ENCODE measurements at regions not wholly inside any gene's neighbourhood (a gene's known extent, or its start where the extent isn't known, plus 50 kb on each side); places are given as distances from the start of the nearest gene placed in this dataset.
"Not testable (repeated sequence)": the region's sequence is repeated elsewhere in the genome, so short reads cannot be mapped to it uniquely, and the experiment has no call there.

DNA sequence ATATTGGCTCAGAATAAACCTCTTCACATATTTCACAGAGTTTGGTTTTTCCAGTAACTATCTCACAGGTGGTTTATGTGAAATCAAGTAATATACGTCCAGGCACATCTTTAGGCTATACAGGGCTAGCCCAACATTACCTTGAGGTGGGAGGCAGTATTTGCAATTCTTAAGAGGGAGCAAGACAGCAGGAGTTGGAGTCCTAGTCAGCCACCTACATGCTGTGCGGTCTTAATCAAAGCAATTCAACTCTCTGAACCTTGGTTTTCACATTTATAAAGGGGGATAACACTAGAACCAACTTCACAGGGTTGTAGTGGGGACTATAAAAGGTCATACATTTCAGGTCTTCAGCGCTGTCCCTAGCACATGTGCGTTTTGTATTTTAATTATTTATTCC is 73.5 kb upstream of the FICD start:
- Mint-ChIP-seq H3K27ac (no peak overlapping the region), H3K4me1 (ENCODE audit: low read depth in 2 of 2) (no peaks in the 10 kb centered on the region), H3K9me3 (no peaks in the 10 kb centered on the region), H3K4me3 (no peak overlapping the region), H3K36me3 (ENCODE audit: insufficient read depth) (peaks cover 3% of the 10 kb centered on the region), H3K27me3 (peaks cover 28 to 74% of the 10 kb centered on the region in 2 donors)
- DNase-seq (no peak), ATAC-seq (replicated peaks) (no peak)

GRCh38 chr12:108440736-108441135 is 74.3 kb upstream of the FICD start:
- Mint-ChIP-seq H3K9me3 (no peaks in the 10 kb centered on the region), H3K27me3 (peaks cover 30 to 68% of the 10 kb centered on the region in 2 donors), H3K27ac (no peak overlapping the region), H3K4me1 (ENCODE audit: low read depth in 2 of 2) (no peaks in the 10 kb centered on the region), H3K4me3 (no peak overlapping the region), H3K36me3 (ENCODE audit: insufficient read depth) (peaks cover 3% of the 10 kb centered on the region)
- no peak for DNase-seq
- no peak for ATAC-seq (replicated peaks)

- no peak for ATAC-seq (replicated peaks)
- H3K36me3 Mint-ChIP-seq (ENCODE audit: insufficient read depth) = no peaks in the 10 kb centered on the region
- H3K4me1 Mint-ChIP-seq (ENCODE audit: low read depth in 2 of 2) = no peaks in the 10 kb centered on the region
- peaks cover 19 to 55% of the 10 kb centered on the region in 2 donors for H3K27me3 Mint-ChIP-seq
- DNase-seq = no peak
- no peak overlapping the region for H3K27ac Mint-ChIP-seq
- H3K4me3 Mint-ChIP-seq = no peak overlapping the region
- H3K9me3 Mint-ChIP-seq = no peaks in the 10 kb centered on the region
Observed at GRCh38 chr12:108438667-108439066, 76.4 kb upstream of the FICD start.

- Mint-ChIP-seq H3K4me1 (ENCODE audit: low read depth in 2 of 2) (no peaks in the 10 kb centered on the region), H3K36me3 (ENCODE audit: insufficient read depth) (no peaks in the 10 kb centered on the region), H3K27ac (no peak overlapping the region), H3K27me3 (peaks cover 4 to 31% of the 10 kb centered on the region in 2 donors), H3K9me3 (no peaks in the 10 kb centered on the region), H3K4me3 (no peak overlapping the region)
- DNase-seq (no peak), ATAC-seq (replicated peaks) (no peak)
Observed at GRCh38 chr12:108432423-108433121, 82.5 kb upstream of the FICD start.

- DNase-seq (no peak), ATAC-seq (replicated peaks) (no peak)
- no peaks in the 10 kb centered on the region for H3K4me1 Mint-ChIP-seq (ENCODE audit: low read depth in 2 of 2)
- H3K4me3 Mint-ChIP-seq = no peak overlapping the region
- H3K9me3 Mint-ChIP-seq = no peaks in the 10 kb centered on the region
- no peaks in the 10 kb centered on the region for H3K36me3 Mint-ChIP-seq (ENCODE audit: insufficient read depth)
- peaks cover 15 to 42% of the 10 kb centered on the region in 2 donors for H3K27me3 Mint-ChIP-seq
- no peak overlapping the region for H3K27ac Mint-ChIP-seq
Observed at GRCh38 chr12:108430926-108431325, 84.2 kb upstream of the FICD start.

DNA sequence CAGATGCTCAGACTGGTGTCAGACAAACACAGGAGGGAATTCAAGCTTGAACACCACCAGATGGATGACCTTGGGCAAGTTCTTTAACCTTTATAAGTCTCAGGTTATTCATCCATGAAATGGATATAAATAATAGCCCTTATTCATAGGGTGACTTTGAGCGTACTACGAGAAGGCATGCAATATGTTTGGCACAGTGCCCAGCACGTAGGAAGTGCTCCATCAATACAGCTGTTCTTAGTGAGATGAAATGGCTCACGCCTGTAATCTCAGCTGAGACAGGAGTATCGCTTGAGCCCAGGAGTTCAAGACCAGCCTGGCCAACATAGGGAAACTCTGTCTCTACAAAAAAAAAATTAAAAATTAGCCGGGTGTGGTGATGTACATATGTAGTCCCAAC is 84.8 kb upstream of the FICD start:
- H3K36me3 Mint-ChIP-seq (ENCODE audit: insufficient read depth) = no peaks in the 10 kb centered on the region
- H3K27me3 Mint-ChIP-seq = peaks cover 20 to 47% of the 10 kb centered on the region in 2 donors
- no peaks in the 10 kb centered on the region for H3K4me1 Mint-ChIP-seq (ENCODE audit: low read depth in 2 of 2)
- ATAC-seq (replicated peaks) (no peak), DNase-seq (no peak)
- no peak overlapping the region for H3K4me3 Mint-ChIP-seq
- H3K27ac Mint-ChIP-seq = no peak overlapping the region
- H3K9me3 Mint-ChIP-seq = no peaks in the 10 kb centered on the region

DNA sequence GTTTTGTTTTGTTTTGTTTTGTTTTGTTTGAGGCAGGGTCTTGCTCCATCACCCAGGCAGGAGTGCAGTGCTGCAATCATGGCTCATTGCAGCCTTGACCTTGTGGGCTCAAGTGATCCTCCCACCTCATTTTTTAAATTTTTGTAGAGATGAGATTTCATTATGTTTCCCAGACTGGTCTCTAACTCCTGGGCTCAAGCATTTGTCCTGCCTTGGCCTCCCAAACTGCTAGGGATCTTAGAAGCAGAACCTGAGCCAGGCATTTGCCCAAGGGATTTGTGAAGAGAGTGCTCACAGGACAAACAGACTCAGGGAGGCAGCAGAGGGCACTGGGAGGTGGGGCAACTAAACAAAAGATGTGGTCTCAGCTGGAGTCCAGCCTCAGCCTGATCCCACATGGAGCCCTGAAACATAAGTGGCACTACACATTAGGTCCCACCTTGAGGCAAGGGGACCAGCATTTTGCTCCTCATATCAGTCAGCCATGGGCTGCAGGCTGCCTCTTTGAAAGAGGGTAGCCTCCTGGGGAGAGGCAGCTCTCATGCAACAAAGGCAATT is 86.2 kb upstream of the CMKLR1 start:
- Mint-ChIP-seq H3K27ac (no peak overlapping the region), H3K27me3 (peaks cover 34 to 53% of the 10 kb centered on the region in 2 donors), H3K4me3 (no peak overlapping the region), H3K9me3 (no peaks in the 10 kb centered on the region), H3K4me1 (ENCODE audit: low read depth in 2 of 2) (no peaks in the 10 kb centered on the region), H3K36me3 (ENCODE audit: insufficient read depth) (no peaks in the 10 kb centered on the region)
- ATAC-seq (replicated peaks) (no peak), DNase-seq (no peak)

GRCh38 chr12:108424816-108425215 is 85.7 kb upstream of the CMKLR1 start:
- Mint-ChIP-seq H3K27me3 (peaks cover 34 to 52% of the 10 kb centered on the region in 2 donors), H3K4me3 (no peak overlapping the region), H3K36me3 (ENCODE audit: insufficient read depth) (no peaks in the 10 kb centered on the region), H3K9me3 (no peaks in the 10 kb centered on the region), H3K4me1 (ENCODE audit: low read depth in 2 of 2) (no peaks in the 10 kb centered on the region), H3K27ac (no peak overlapping the region)
- no peak for DNase-seq
- ATAC-seq (replicated peaks) = no peak

GRCh38 chr12:108424026-108424425 is 84.9 kb upstream of the CMKLR1 start:
- ATAC-seq (replicated peaks) (no peak), DNase-seq (no peak)
- H3K4me3 Mint-ChIP-seq = no peak overlapping the region
- H3K9me3 Mint-ChIP-seq = no peaks in the 10 kb centered on the region
- no peaks in the 10 kb centered on the region for H3K4me1 Mint-ChIP-seq (ENCODE audit: low read depth in 2 of 2)
- H3K27me3 Mint-ChIP-seq = peaks cover 34 to 45% of the 10 kb centered on the region in 2 donors
- H3K36me3 Mint-ChIP-seq (ENCODE audit: insufficient read depth) = no peaks in the 10 kb centered on the region
- no peak overlapping the region for H3K27ac Mint-ChIP-seq

- H3K4me3 Mint-ChIP-seq = no peak overlapping the region
- ATAC-seq (replicated peaks) = no peak
- no peak overlapping the region for H3K27ac Mint-ChIP-seq
- H3K36me3 Mint-ChIP-seq (ENCODE audit: insufficient read depth) = no peaks in the 10 kb centered on the region
- H3K4me1 Mint-ChIP-seq (ENCODE audit: low read depth in 2 of 2) = no peaks in the 10 kb centered on the region
- no peaks in the 10 kb centered on the region for H3K9me3 Mint-ChIP-seq
- H3K27me3 Mint-ChIP-seq = peaks cover 34 to 45% of the 10 kb centered on the region in 2 donors
- no peak for DNase-seq
Observed at GRCh38 chr12:108423486-108423885, 84.4 kb upstream of the CMKLR1 start.

DNA sequence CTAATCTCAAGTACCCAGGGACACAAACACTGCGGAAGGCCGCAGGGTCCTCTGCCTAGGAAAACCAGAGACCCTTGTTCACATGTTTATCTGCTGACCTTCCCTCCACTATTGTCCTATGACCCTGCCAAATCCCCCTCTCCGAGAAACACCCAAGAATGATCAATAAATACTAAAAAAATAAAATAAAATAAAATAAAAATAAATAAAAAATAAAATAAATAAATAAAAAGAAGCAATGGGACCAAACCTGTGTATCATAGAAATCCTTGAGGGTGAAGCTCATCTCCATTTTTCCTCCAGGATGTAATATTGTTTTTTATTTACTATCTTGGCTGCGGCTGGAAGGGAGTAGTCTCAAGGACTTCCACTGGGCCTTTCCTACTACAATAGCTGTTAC is 82.0 kb upstream of the CMKLR1 start:
- peaks cover 21 to 31% of the 10 kb centered on the region in 2 donors for H3K27me3 Mint-ChIP-seq
- not testable (repeated sequence) for H3K4me1 Mint-ChIP-seq (ENCODE audit: low read depth in 2 of 2); DNase-seq; H3K9me3 Mint-ChIP-seq; H3K4me3 Mint-ChIP-seq; H3K27ac Mint-ChIP-seq; H3K36me3 Mint-ChIP-seq (ENCODE audit: insufficient read depth); ATAC-seq (replicated peaks)

DNA sequence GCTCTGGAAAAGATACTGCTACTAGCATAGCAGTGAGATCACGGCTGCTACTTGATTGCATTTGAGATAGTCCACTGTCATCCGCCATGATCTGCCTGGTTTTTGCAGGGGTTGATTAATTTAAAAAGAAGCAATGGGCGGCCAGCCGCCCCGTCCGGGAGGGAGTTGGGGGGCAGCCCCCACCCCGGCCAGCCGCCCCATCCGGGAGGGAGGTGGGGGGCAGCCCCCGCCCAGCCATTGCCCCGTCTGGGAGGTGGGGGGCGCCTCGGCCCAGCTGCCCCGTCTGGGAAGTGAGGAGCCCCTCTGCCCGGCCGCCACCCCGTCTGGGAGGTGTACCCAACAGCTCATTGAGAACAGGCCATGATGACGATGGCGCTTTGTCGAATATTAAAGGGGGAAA is 81.3 kb upstream of the CMKLR1 start:
- H3K36me3 Mint-ChIP-seq (ENCODE audit: insufficient read depth); H3K4me3 Mint-ChIP-seq; H3K4me1 Mint-ChIP-seq (ENCODE audit: low read depth in 2 of 2); H3K9me3 Mint-ChIP-seq; ATAC-seq (replicated peaks); H3K27ac Mint-ChIP-seq; DNase-seq: not testable (repeated sequence)
- H3K27me3 Mint-ChIP-seq = peaks cover 15 to 28% of the 10 kb centered on the region in 2 donors

- Mint-ChIP-seq H3K27ac (no peak overlapping the region), H3K36me3 (ENCODE audit: insufficient read depth) (no peaks in the 10 kb centered on the region), H3K4me1 (ENCODE audit: low read depth in 2 of 2) (no peaks in the 10 kb centered on the region), H3K9me3 (no peaks in the 10 kb centered on the region), H3K27me3 (peaks cover 13 to 23% of the 10 kb centered on the region in 2 donors), H3K4me3 (no peak overlapping the region)
- DNase-seq = no peak
- no peak for ATAC-seq (replicated peaks)
Observed at GRCh38 chr12:108419949-108420348, 80.8 kb upstream of the CMKLR1 start.

- Mint-ChIP-seq H3K4me1 (ENCODE audit: low read depth in 2 of 2) (no peaks in the 10 kb centered on the region), H3K4me3 (no peak overlapping the region), H3K27ac (no peak overlapping the region), H3K9me3 (no peaks in the 10 kb centered on the region), H3K36me3 (ENCODE audit: insufficient read depth) (no peaks in the 10 kb centered on the region), H3K27me3 (peaks cover 6 to 22% of the 10 kb centered on the region in 2 donors)
- ATAC-seq (replicated peaks) = no peak
- no peak for DNase-seq
Observed at GRCh38 chr12:108418164-108418890, 79.2 kb upstream of the CMKLR1 start.

Data from effector memory CD8-positive, alpha-beta T cell (primary cell).